ENCODE measurements at regions not wholly inside any gene's neighbourhood (a gene's known extent, or its start where the extent isn't known, plus 50 kb on each side); places are given as distances from the start of the nearest gene placed in this dataset.

DNA sequence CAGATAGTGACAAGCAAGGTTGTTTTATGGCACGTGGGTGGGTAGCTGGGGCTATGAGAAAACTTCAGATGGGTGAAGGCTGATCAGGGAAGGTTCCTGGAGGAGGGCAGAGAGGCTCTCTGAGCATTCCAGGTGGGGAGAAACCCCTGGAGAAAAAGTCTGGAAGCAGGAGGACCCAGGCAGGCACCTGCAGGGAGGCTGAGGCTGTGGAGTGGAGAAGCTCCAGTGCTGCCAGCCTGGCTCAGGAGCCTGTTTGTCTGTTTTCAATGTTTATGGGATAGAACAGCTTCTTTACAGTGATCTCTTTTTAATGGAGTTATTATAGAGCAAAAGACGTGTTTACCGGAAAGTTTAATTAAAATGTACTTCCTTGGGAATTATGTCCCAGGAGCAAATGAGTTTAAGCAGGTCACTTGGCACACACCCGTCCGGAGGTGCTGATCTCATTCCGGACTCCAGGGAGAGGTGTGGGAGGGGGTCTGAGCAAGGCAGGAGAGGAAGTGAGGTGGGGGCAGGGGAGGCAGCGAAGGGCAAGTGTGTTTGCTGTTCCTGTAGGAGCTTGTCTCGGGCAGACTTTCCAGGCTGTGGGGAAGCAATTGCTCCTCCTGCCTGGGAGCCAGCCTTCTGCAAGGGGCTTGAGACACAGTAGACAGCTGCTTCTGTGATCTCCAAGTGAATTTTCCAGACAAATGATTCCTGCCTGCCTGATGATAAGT lies 239.5 kb downstream of the MYCN start:
- TF ChIP-seq, protein P1, sequence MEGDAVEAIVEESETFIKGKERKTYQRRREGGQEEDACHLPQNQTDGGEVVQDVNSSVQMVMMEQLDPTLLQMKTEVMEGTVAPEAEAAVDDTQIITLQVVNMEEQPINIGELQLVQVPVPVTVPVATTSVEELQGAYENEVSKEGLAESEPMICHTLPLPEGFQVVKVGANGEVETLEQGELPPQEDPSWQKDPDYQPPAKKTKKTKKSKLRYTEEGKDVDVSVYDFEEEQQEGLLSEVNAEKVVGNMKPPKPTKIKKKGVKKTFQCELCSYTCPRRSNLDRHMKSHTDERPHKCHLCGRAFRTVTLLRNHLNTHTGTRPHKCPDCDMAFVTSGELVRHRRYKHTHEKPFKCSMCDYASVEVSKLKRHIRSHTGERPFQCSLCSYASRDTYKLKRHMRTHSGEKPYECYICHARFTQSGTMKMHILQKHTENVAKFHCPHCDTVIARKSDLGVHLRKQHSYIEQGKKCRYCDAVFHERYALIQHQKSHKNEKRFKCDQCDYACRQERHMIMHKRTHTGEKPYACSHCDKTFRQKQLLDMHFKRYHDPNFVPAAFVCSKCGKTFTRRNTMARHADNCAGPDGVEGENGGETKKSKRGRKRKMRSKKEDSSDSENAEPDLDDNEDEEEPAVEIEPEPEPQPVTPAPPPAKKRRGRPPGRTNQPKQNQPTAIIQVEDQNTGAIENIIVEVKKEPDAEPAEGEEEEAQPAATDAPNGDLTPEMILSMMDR (IDR thresholded peaks at IDR 0.05): no peak
- no peak for TF ChIP-seq POLR2A (IDR thresholded peaks at IDR 0.05)
